CD8-positive, alpha-beta memory T cell (primary cell): ENCODE measurements at regions not wholly inside any gene's neighbourhood (a gene's known extent, or its start where the extent isn't known, plus 50 kb on each side); places are given as distances from the start of the nearest gene placed in this dataset.

Experiments used
- CTCF ChIA-PET: fragments of 350-600 bp; sonication (Branson Sonifier 250); formaldehyde crosslinking; loops from one replicate; lab custom pipeline; 2021; ENCODE audit warnings: antibody characterized with exemption; lab: Charles Lee
- POLR2A ChIA-PET: fragments of 350-600 bp; sonication (Branson Sonifier 250); formaldehyde crosslinking; loops from one replicate; lab custom pipeline; 2021; ENCODE audit warnings: antibody characterized with exemption; lab: Charles Lee
- DNase-seq, 5 donors: peaks; one replicate each; pipeline versions ENCODE4 v3.0.0 to v3.0.0-alpha.2; 2020 to 2022; ENCODE audit warnings: mixed read lengths in 1 of 5
- H3K27ac ChIP-seq: one replicate; pipeline ENCODE4 v1.7.0; 2013; ENCODE audit warnings: low read depth, mild to moderate bottlenecking, low read length, moderate library complexity
- H3K27me3 ChIP-seq: 2 replicates; pipeline ENCODE4 v1.7.0; 2013; ENCODE audit warnings: low read length, mild to moderate bottlenecking; ENCODE audit not compliant: insufficient read depth, poor library complexity, severe bottlenecking
- H3K36me3 ChIP-seq: 2 replicates; pipeline ENCODE4 v1.7.0; 2013; ENCODE audit warnings: mild to moderate bottlenecking, low read length, moderate library complexity; ENCODE audit not compliant: insufficient read depth
- H3K4me1 ChIP-seq: 2 replicates; pipeline ENCODE4 v1.7.0; 2013; ENCODE audit warnings: mild to moderate bottlenecking, low read length, moderate library complexity; ENCODE audit not compliant: insufficient read depth
- H3K4me3 ChIP-seq: 2 replicates; pipeline ENCODE4 v1.7.0; 2013; ENCODE audit warnings: mild to moderate bottlenecking, low read length
- H3K9me3 ChIP-seq: 2 replicates; pipeline ENCODE4 v1.7.0; 2013; ENCODE audit warnings: mild to moderate bottlenecking, low read length
- H3K27ac Mint-ChIP-seq, 8 donors: one replicate each; pipeline ENCODE4 v1.8.0; 2020 to 2021; ENCODE audit warnings: mixed read lengths in 8 of 8, mild to moderate bottlenecking in 6 of 8, inconsistent platforms in 3 of 8, moderate library complexity in 3 of 8
- H3K27me3 Mint-ChIP-seq, 2 donors: one replicate each; pipeline ENCODE4 v1.8.0; 2020 to 2021; ENCODE audit warnings: mixed read lengths in 2 of 2, mild to moderate bottlenecking in 1 of 2, moderate library complexity in 1 of 2
- H3K36me3 Mint-ChIP-seq, 3 donors: one replicate each; pipeline ENCODE4 v1.8.0; 2020 to 2021; ENCODE audit warnings: mixed read lengths in 3 of 3, inconsistent platforms in 1 of 3, mild to moderate bottlenecking in 1 of 3
- H3K4me1 Mint-ChIP-seq, 3 donors: one replicate each; pipeline ENCODE4 v1.8.0; 2020 to 2021; ENCODE audit warnings: mixed read lengths in 3 of 3, inconsistent platforms in 1 of 3, mild to moderate bottlenecking in 1 of 3
- H3K4me3 Mint-ChIP-seq, 7 donors: one replicate each; pipeline ENCODE4 v1.8.0; 2020 to 2021; ENCODE audit warnings: mixed read lengths in 7 of 7, mild to moderate bottlenecking in 6 of 7, moderate library complexity in 4 of 7, inconsistent platforms in 2 of 7
- H3K9me3 Mint-ChIP-seq, 5 donors: one replicate each; pipeline ENCODE4 v1.8.0; 2020 to 2022; ENCODE audit warnings: mixed read lengths in 5 of 5, mild to moderate bottlenecking in 3 of 5, moderate library complexity in 2 of 5, inconsistent platforms in 1 of 5

GRCh38 chr3:30228302-30228631, 378.1 kb upstream of the TGFBR2 start:
- ChIA-PET POLR2A (no interaction called here), CTCF (no interaction called here)
- no peak overlapping the region for H3K4me3 Mint-ChIP-seq
- no peak overlapping the region for H3K27ac Mint-ChIP-seq
- Histone ChIP-seq H3K36me3 (no peaks in the 10 kb centered on the region), H3K4me3 (no peak overlapping the region), H3K9me3 (no peaks in the 10 kb centered on the region), H3K27ac (no peak overlapping the region), H3K27me3 (no peaks in the 10 kb centered on the region), H3K4me1 (peaks cover 12% of the 10 kb centered on the region)
- H3K4me1 Mint-ChIP-seq, result peaks cover 2 to 10% (median 5%) of the 10 kb centered on the region in 3 donors
- H3K9me3 Mint-ChIP-seq, result no peaks in the 10 kb centered on the region
- H3K27me3 Mint-ChIP-seq, result peaks cover 5 to 7% of the 10 kb centered on the region in 2 donors
- peaks cover 0 to 2% (median 0%) of the 10 kb centered on the region in 3 donors for H3K36me3 Mint-ChIP-seq
- no peak for DNase-seq

DNA sequence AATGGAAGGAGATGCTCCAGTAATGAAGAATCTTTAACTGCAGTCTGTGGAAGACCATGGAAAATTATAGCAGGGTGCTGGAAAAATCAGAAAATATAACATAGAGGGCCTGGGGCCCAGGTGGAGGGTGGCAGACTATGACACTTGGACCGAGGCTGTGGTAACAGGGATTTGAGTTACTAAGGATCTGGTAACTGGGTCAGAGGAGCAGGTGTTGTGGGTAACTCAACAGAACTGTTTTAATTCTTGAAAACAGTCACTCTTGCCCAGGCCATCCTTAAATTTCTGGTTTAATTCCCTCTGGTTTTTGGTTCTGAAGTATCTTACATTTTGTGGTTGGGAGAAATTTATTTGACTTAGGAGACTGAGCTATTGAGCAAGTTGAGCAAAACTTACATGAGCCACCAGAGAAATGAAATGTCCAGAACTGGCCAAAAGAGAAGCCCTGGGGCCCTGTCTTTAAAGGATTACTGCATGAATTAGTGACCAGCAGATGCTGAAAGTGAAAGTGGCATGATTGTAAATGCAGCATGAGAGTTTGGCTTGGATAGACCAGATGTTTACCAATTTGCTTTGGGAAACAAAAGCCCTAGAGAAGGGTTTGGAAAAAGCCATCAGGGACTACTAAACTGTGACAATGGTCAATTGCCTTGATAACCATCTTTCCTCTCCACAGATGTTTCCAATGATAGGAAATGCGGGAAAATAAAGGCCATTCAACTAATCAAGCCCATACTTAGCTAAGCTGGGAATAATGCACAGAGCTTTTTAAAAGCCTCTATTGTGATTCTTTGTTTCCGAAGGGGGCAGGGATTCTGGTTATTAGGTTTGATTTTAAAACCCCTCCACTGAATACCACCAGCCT, 374.9 kb upstream of the TGFBR2 start:
- no peak overlapping the region for H3K4me3 ChIP-seq
- Mint-ChIP-seq H3K27me3 (peaks cover 1 to 2% of the 10 kb centered on the region in 2 donors), H3K36me3 (peaks cover 0 to 2% (median 0%) of the 10 kb centered on the region in 3 donors), H3K4me3 (no peak overlapping the region), H3K4me1 (peaks cover 2 to 10% (median 5%) of the 10 kb centered on the region in 3 donors), H3K9me3 (no peaks in the 10 kb centered on the region), H3K27ac (no peak overlapping the region)
- H3K36me3 ChIP-seq, result no peaks in the 10 kb centered on the region
- H3K9me3 ChIP-seq, result no peaks in the 10 kb centered on the region
- ChIA-PET CTCF (no interaction called here), POLR2A (no interaction called here)
- DNase-seq, result no peak
- H3K27me3 ChIP-seq, result no peaks in the 10 kb centered on the region
- H3K27ac ChIP-seq, result no peak overlapping the region
- H3K4me1 ChIP-seq, result peaks cover 12% of the 10 kb centered on the region

GRCh38 chr3:30232142-30232541, 374.3 kb upstream of the TGFBR2 start:
- Mint-ChIP-seq H3K4me1 (peaks cover 2 to 10% (median 5%) of the 10 kb centered on the region in 3 donors), H3K9me3 (no peaks in the 10 kb centered on the region)

DNA sequence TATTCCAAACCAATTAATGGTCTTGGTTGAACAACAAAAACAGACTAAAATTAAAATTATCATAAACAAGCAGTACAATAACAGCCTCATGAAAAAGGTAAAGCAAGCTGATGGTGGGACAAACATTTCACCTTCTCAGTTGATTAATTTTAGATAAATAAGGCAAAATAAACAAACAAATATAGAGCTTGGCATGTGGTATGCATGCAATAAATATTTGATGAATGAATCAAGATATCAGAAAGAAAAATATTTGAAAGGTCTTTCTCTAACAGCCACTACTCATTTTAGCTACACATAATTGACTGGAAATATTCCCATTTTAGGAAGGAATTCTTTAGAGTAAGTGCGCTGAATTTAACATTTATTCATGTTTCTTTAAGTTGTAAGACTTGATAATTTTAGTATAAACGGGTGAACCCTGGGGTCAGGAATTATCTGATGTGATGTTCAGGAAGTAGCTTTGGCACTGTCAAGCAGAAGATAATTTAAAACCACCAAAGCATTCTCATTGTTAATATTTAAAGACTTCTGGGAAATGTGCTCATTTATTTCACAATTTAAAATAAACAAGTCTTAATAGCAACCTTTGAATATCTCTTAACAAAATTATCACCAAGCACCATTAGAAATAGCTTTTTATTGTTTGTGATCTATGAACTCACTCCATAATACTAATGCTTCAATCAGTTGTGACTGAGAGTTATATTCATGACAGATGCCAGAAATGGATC, 372.3 kb upstream of the TGFBR2 start:
- no peaks in the 10 kb centered on the region for H3K9me3 ChIP-seq
- H3K36me3 ChIP-seq, result no peaks in the 10 kb centered on the region
- no peak overlapping the region for H3K4me3 ChIP-seq
- CTCF ChIA-PET, result interaction anchor here (0.6 to 1.2 kb wide), 2 partner anchors 35 to 460 kb away, joined by 3 read pairs; no protein-coding TSS in a partner anchor
- H3K4me3 Mint-ChIP-seq, result no peak overlapping the region
- H3K4me1 ChIP-seq, result no peaks in the 10 kb centered on the region
- no peaks in the 10 kb centered on the region for H3K27me3 ChIP-seq
- H3K9me3 Mint-ChIP-seq, result peaks cover 0 to 10% (median 0%) of the 10 kb centered on the region in 5 donors
- no peaks in the 10 kb centered on the region for H3K27me3 Mint-ChIP-seq
- no peaks in the 10 kb centered on the region for H3K4me1 Mint-ChIP-seq
- POLR2A ChIA-PET, result no interaction called here
- H3K27ac ChIP-seq, result no peak overlapping the region
- H3K36me3 Mint-ChIP-seq, result no peaks in the 10 kb centered on the region
- no peak overlapping the region for H3K27ac Mint-ChIP-seq
- no peak for DNase-seq

More at GRCh38 chr3:30232142-30232541, 374.3 kb upstream of the TGFBR2 start:
- CTCF ChIA-PET, result no interaction called here
- H3K4me3 ChIP-seq, result no peak overlapping the region
- H3K36me3 ChIP-seq, result no peaks in the 10 kb centered on the region
- H3K27ac ChIP-seq, result no peak overlapping the region
- H3K9me3 ChIP-seq, result no peaks in the 10 kb centered on the region
- H3K27me3 ChIP-seq, result no peaks in the 10 kb centered on the region
- H3K4me1 ChIP-seq, result peaks cover 12% of the 10 kb centered on the region
- Mint-ChIP-seq H3K4me3 (no peak overlapping the region), H3K27ac (no peak overlapping the region), H3K27me3 (no peaks in the 10 kb centered on the region), H3K36me3 (peaks cover 0 to 2% (median 0%) of the 10 kb centered on the region in 3 donors)
- POLR2A ChIA-PET, result no interaction called here
- no peak for DNase-seq

- Mint-ChIP-seq H3K27ac (no peak overlapping the region), H3K9me3 (peaks cover 0 to 11% (median 0%) of the 10 kb centered on the region in 5 donors), H3K4me1 (no peaks in the 10 kb centered on the region), H3K4me3 (no peak overlapping the region), H3K27me3 (peaks cover 0 to 4% of the 10 kb centered on the region in 2 donors), H3K36me3 (no peaks in the 10 kb centered on the region)
- ChIA-PET POLR2A (no interaction called here), CTCF (no interaction called here)
- Histone ChIP-seq H3K27ac (no peak overlapping the region), H3K27me3 (no peaks in the 10 kb centered on the region), H3K4me1 (no peaks in the 10 kb centered on the region), H3K36me3 (no peaks in the 10 kb centered on the region), H3K4me3 (no peak overlapping the region), H3K9me3 (no peaks in the 10 kb centered on the region)
- DNase-seq, result no peak
Observed at GRCh38 chr3:30236011-30236410, 370.4 kb upstream of the TGFBR2 start.

DNA sequence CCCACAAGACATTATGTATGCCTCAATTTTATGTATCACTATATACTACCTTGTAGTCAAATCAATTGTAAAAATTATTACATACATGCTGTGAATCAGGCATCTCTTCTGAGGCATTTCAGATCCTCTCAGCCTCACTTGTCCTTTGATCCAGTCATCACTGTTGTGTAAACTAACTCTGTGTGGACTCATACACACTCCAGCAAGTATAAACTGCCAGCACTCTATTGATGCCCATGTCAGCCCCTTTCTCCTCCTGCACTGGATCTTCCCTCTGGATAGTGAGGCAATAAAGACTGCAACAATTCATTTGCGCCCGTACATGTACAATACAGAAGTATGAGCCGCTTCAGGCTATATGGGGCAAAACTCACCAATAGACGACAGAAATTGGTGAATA, 364.7 kb upstream of the TGFBR2 start:
- peaks cover 0 to 2% (median 0%) of the 10 kb centered on the region in 3 donors for H3K36me3 Mint-ChIP-seq

DNA sequence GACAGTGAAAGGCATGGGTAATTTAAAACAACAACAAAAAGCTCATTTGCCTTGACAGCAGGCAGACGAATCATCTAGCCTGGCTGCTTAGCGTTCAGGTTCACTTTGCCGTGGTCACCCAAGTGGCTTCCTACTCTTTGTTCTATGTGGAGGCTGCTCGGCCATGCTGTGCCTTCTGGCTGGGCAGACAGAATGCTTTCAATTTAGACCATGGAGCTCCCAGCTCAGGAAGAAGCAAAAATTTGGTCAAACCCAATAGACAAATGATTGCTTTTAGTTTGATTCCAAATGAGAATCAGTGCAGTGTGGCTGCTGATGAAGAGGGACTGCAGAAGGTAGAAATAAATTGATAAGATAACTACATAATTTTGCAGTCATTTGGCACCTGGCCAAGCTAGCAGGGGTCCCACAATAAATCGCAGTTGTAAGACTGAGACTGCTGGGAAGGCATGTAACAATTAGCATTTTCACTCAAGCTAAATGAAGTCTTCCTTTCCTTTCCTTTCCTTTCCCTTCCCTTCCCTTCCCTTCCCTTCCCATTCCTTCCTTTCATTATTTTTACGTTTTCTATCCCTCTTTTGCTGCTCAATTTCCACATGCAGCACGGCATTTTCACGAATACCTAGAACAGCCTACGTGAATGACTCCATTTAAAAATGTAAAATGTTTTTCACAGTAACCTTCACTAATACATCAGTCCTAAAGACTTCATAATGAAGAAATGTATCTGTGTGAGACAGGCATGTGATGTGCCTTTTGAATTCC, 360.4 kb upstream of the TGFBR2 start:
- CTCF ChIA-PET, result no interaction called here
- no peak for DNase-seq

More for the DNA sequence above, 364.7 kb upstream of the TGFBR2 start:
- Histone ChIP-seq H3K9me3 (no peaks in the 10 kb centered on the region), H3K27me3 (no peaks in the 10 kb centered on the region), H3K4me1 (no peaks in the 10 kb centered on the region), H3K27ac (no peak overlapping the region), H3K36me3 (no peaks in the 10 kb centered on the region), H3K4me3 (no peak overlapping the region)
- no peak overlapping the region for H3K4me3 Mint-ChIP-seq
- CTCF ChIA-PET, result no interaction called here
- POLR2A ChIA-PET, result no interaction called here
- H3K27me3 Mint-ChIP-seq, result peaks cover 6 to 38% of the 10 kb centered on the region in 2 donors
- DNase-seq, result no peak
- H3K9me3 Mint-ChIP-seq, result peaks cover 0 to 11% (median 0%) of the 10 kb centered on the region in 5 donors
- H3K27ac Mint-ChIP-seq, result no peak overlapping the region
- H3K4me1 Mint-ChIP-seq, result no peaks in the 10 kb centered on the region

More for the DNA sequence above, 360.4 kb upstream of the TGFBR2 start:
- peaks cover 0 to 2% (median 0%) of the 10 kb centered on the region in 3 donors for H3K36me3 Mint-ChIP-seq
- H3K4me1 Mint-ChIP-seq, result peaks cover 2 to 6% (median 5%) of the 10 kb centered on the region in 3 donors
- Histone ChIP-seq H3K27me3 (no peaks in the 10 kb centered on the region), H3K27ac (no peak overlapping the region), H3K9me3 (no peaks in the 10 kb centered on the region), H3K4me1 (no peaks in the 10 kb centered on the region), H3K36me3 (no peaks in the 10 kb centered on the region), H3K4me3 (no peak overlapping the region)
- H3K27me3 Mint-ChIP-seq, result peaks cover 6 to 38% of the 10 kb centered on the region in 2 donors
- no peak overlapping the region for H3K4me3 Mint-ChIP-seq
- no peak overlapping the region for H3K27ac Mint-ChIP-seq
- POLR2A ChIA-PET, result no interaction called here
- no peaks in the 10 kb centered on the region for H3K9me3 Mint-ChIP-seq
